IMR-90 (cell line): ENCODE measurements at regions not wholly inside any gene's neighbourhood (a gene's known extent, or its start where the extent isn't known, plus 50 kb on each side); places are given as distances from the start of the nearest gene placed in this dataset.

Source experiments
- ATAC-seq: fragments of 200-7000 bp; cut with Tn5 transposase; 2 replicates; pipeline ENCODE4 v1.9.1; 2020; ENCODE audit warnings: low read depth, mild to moderate bottlenecking, moderate library complexity
- BruUV-seq: library from RNA; stranded (reverse); fragments of 400-500 nt; replicated peaks from 2 replicates; lab custom pipeline; 2021; lab: Mats Ljungman, UMichigan
- CTCF ChIA-PET: fragments of 300-600 bp; formaldehyde crosslinking; extraction: SDS; loops from one replicate; lab custom pipeline; 2021; ENCODE audit warnings: antibody characterized with exemption; lab: Yijun Ruan, JAX
- POLR2A ChIA-PET: fragments of 300-600 bp; sonication (Branson Sonifier 250); formaldehyde crosslinking; loops from one replicate; lab custom pipeline; 2022; ENCODE audit warnings: antibody characterized with exemption; ENCODE audit not compliant: unreplicated experiment; lab: Charles Lee
- DNase-seq: peaks from one replicate; pipeline ENCODE4 v3.0.0; 2013
- H2AFZ ChIP-seq: replicated peaks from 2 replicates; pipeline ENCODE3; 2013; ENCODE audit warnings: low read length, mild to moderate bottlenecking; ENCODE audit not compliant: poor library complexity
- H2AK5ac ChIP-seq: 2 replicates; pipeline ENCODE4 v1.6.1; 2013; ENCODE audit warnings: low read depth, low read length, inconsistent platforms
- H2AK9ac ChIP-seq: replicated peaks from 2 replicates; pipeline ENCODE3; 2013; ENCODE audit warnings: mild to moderate bottlenecking, low read depth, low read length, moderate library complexity; ENCODE audit not compliant: poor library complexity
- H2BK120ac ChIP-seq: 2 replicates; pipeline ENCODE4 v1.6.1; 2013; ENCODE audit warnings: low read depth, low read length, inconsistent platforms
- H2BK15ac ChIP-seq: 3 replicates; pipeline ENCODE4 v1.6.1; 2013; ENCODE audit warnings: low read depth, low read length, inconsistent platforms
- H2BK20ac ChIP-seq: 2 replicates; pipeline ENCODE4 v1.6.1; 2013; ENCODE audit warnings: low read depth, mild to moderate bottlenecking, inconsistent platforms, low read length, moderate library complexity
- H2BK5ac ChIP-seq: 2 replicates; pipeline ENCODE4 v1.6.1; 2013; ENCODE audit warnings: mild to moderate bottlenecking, low read depth, low read length, inconsistent platforms; ENCODE audit not compliant: poor library complexity, severe bottlenecking
- H3K14ac ChIP-seq: replicated peaks from 2 replicates; pipeline ENCODE4 v1.6.1; 2013; ENCODE audit warnings: low read depth, low read length, inconsistent platforms
- H3K18ac ChIP-seq: 2 replicates; pipeline ENCODE4 v1.6.1; 2013; ENCODE audit warnings: low read depth, low read length, control low read depth
- H3K23ac ChIP-seq: 2 replicates; pipeline ENCODE4 v1.6.1; 2013; ENCODE audit warnings: low read depth, low read length, inconsistent platforms
- H3K27ac ChIP-seq: 2 replicates; pipeline ENCODE4 v1.5.1; 2013; ENCODE audit warnings: mild to moderate bottlenecking, control low read depth, low read length; ENCODE audit not compliant: insufficient read depth
- H3K27me3 ChIP-seq: 2 replicates; pipeline ENCODE4 v1.6.1; 2013; ENCODE audit warnings: low read length; ENCODE audit not compliant: control insufficient read depth, insufficient read depth
- H3K36me3 ChIP-seq: 2 replicates; pipeline ENCODE4 v1.6.1; 2013; ENCODE audit warnings: low read length, mixed read lengths; ENCODE audit not compliant: control insufficient read depth, insufficient read depth
- H3K4ac ChIP-seq: 2 replicates; pipeline ENCODE4 v1.6.1; 2013; ENCODE audit warnings: low read depth, low read length, inconsistent platforms
- H3K4me1 ChIP-seq: 2 replicates; pipeline ENCODE4 v1.6.1; 2013; ENCODE audit warnings: low read length, mixed read lengths; ENCODE audit not compliant: control insufficient read depth, insufficient read depth
- H3K4me2 ChIP-seq: 2 replicates; pipeline ENCODE4 v1.6.1; 2013; ENCODE audit warnings: low read depth, mild to moderate bottlenecking, control low read depth, low read length, moderate library complexity
- H3K4me3 ChIP-seq: 2 replicates; pipeline ENCODE4 v1.5.1; 2013; ENCODE audit warnings: low read depth, mild to moderate bottlenecking, control low read depth, low read length, moderate library complexity; ENCODE audit not compliant: insufficient read depth
- H3K56ac ChIP-seq: 2 replicates; pipeline ENCODE4 v1.6.1; 2013; ENCODE audit warnings: low read length, inconsistent platforms; ENCODE audit not compliant: insufficient read depth; ENCODE audit errors: extremely low read depth
- H3K79me1 ChIP-seq, 2 experiments: 2 replicates each; pipeline ENCODE4 v1.6.1; 2013; ENCODE audit warnings: low read length in 2 of 2, inconsistent platforms in 1 of 2, low read depth in 1 of 2
- H3K9ac ChIP-seq: 2 replicates; pipeline ENCODE4 v1.6.1; 2013; ENCODE audit warnings: low read depth, low read length, control low read depth
- H3K9me1 ChIP-seq: 2 replicates; pipeline ENCODE4 v1.6.1; 2013; ENCODE audit warnings: low read length, inconsistent platforms; ENCODE audit not compliant: insufficient read depth
- H3K9me3 ChIP-seq: 2 replicates; pipeline ENCODE4 v1.6.1; 2013; ENCODE audit warnings: low read length; ENCODE audit not compliant: control insufficient read depth, insufficient read depth
- H4K20me1 ChIP-seq: 2 replicates; pipeline ENCODE4 v1.6.1; 2013; ENCODE audit warnings: low read length, inconsistent platforms; ENCODE audit not compliant: insufficient read depth
- H4K5ac ChIP-seq: 2 replicates; pipeline ENCODE4 v1.6.1; 2013; ENCODE audit warnings: mild to moderate bottlenecking, low read depth, low read length, control low read depth
- H4K8ac ChIP-seq, 2 experiments: 2 replicates each; pipeline ENCODE4 v1.6.1; 2013; ENCODE audit warnings: low read depth in 2 of 2, low read length in 2 of 2, control low read depth in 1 of 2, inconsistent platforms in 1 of 2
- H4K91ac ChIP-seq: 2 replicates; pipeline ENCODE4 v1.6.1; 2013; ENCODE audit warnings: low read depth, low read length, inconsistent platforms; ENCODE audit not compliant: insufficient read depth
- BHLHE40 ChIP-seq: fragments of 150-350 bp; IDR thresholded peaks from 2 replicates; pipeline ENCODE4 v1.6.1; 2016; ENCODE audit warnings: mild to moderate bottlenecking, low read depth, low read length
- CEBPB ChIP-seq: IDR thresholded peaks from 2 replicates; pipeline ENCODE4 v1.6.1; 2012; ENCODE audit warnings: low read depth, low read length, improper control_type of control experiment
- CHD1 ChIP-seq: IDR thresholded peaks from 2 replicates; pipeline ENCODE4 v1.6.1; 2012; ENCODE audit warnings: low read depth, low read length, improper control_type of control experiment
- CTCF ChIP-seq: conservative IDR thresholded peaks from 2 replicates; pipeline ENCODE4 v1.5.1; 2012; ENCODE audit warnings: mild to moderate bottlenecking, low read depth, low read length, improper control_type of control experiment
- ELK1 ChIP-seq: fragments of 150-350 bp; IDR thresholded peaks from 2 replicates; pipeline ENCODE4 v1.6.1; 2016; ENCODE audit warnings: low read depth, mild to moderate bottlenecking, low read length, moderate library complexity, borderline replicate concordance
- FOS ChIP-seq: fragments of 150-350 bp; IDR thresholded peaks from 2 replicates; pipeline ENCODE4 v1.6.1; 2016; ENCODE audit warnings: low read depth, low read length
- MAFK ChIP-seq: IDR thresholded peaks from 2 replicates; pipeline ENCODE4 v1.6.1; 2012; ENCODE audit warnings: low read depth, low read length, improper control_type of control experiment
- MAZ ChIP-seq: IDR thresholded peaks from 2 replicates; pipeline ENCODE4 v1.6.1; 2012; ENCODE audit warnings: low read depth, mild to moderate bottlenecking, low read length, improper control_type of control experiment, moderate library complexity, borderline replicate concordance
- MXI1 ChIP-seq: IDR thresholded peaks from 2 replicates; pipeline ENCODE4 v1.6.1; 2012; ENCODE audit warnings: low read depth, mild to moderate bottlenecking, low read length, moderate library complexity, borderline replicate concordance
- NFE2L2 ChIP-seq: fragments of 150-350 bp; IDR thresholded peaks from 2 replicates; pipeline ENCODE4 v1.6.1; 2016; ENCODE audit warnings: low read depth, mild to moderate bottlenecking, low read length
- POLR2A ChIP-seq: IDR thresholded peaks from 2 replicates; pipeline ENCODE4 v1.6.1; 2012; ENCODE audit warnings: mild to moderate bottlenecking, low read depth, low read length
- RAD21 ChIP-seq: IDR thresholded peaks from 2 replicates; pipeline ENCODE4 v1.6.1; 2012; ENCODE audit warnings: low read length, improper control_type of control experiment
- RCOR1 ChIP-seq: IDR thresholded peaks from 2 replicates; pipeline ENCODE4 v1.6.1; 2012; ENCODE audit warnings: mild to moderate bottlenecking, low read length, improper control_type of control experiment; ENCODE audit not compliant: insufficient replicate concordance
- RFX5 ChIP-seq: IDR thresholded peaks from 2 replicates; pipeline ENCODE4 v1.8.0; 2012; ENCODE audit warnings: low read depth, mild to moderate bottlenecking, low read length, moderate library complexity
- SMC3 ChIP-seq: fragments of 150-350 bp; IDR thresholded peaks from 2 replicates; pipeline ENCODE4 v1.6.1; 2016; ENCODE audit warnings: low read depth, mild to moderate bottlenecking, antibody characterized with exemption, low read length, moderate library complexity
- USF2 ChIP-seq: fragments of 150-350 bp; IDR thresholded peaks from 2 replicates; pipeline ENCODE4 v1.6.1; 2017; ENCODE audit warnings: mild to moderate bottlenecking, antibody characterized with exemption, low read length, low read depth
- WGBS, 2 experiments: methylation state at CpG; one replicate each; pipeline versions ENCODE4 v1.1.5 to v1.1.7; 2013; ENCODE audit warnings: missing lambda C conversion rate in 2 of 2; ENCODE audit not compliant: insufficient read length in 1 of 2; ENCODE audit errors: extremely low coverage in 2 of 2; 5-methylcytosine and 5-hydroxymethylcytosine counted together
- dilution Hi-C: fragments of 300-500 bp; cut with HindIII; formaldehyde crosslinking; loops from one replicate; pipeline ENCODE4 v1.14.3; 2018; ENCODE audit warnings: low sequenced_read_pairs; ENCODE audit not compliant: unreplicated experiment
- in situ Hi-C: fragments of 300-500 bp; cut with MboI; formaldehyde crosslinking; loops from 3 replicates; pipeline ENCODE4 v1.14.3; 2019; ENCODE audit warnings: low sequenced_read_pairs, inconsistent platforms, mixed read lengths
- intact Hi-C: fragments of 100-400 bp; cut with micrococcal nuclease; formaldehyde crosslinking; loops from 2 replicates; pipeline ENCODE4 v1.10.0; 2022

GRCh38 chr3:76986876-76987474, 52.9 kb upstream of the ROBO2 start:
- no peak overlapping the region for H3K27ac ChIP-seq
- DNase-seq (no peak), ATAC-seq (no peak)
- no peak overlapping the region for H2AK5ac ChIP-seq
- no peak overlapping the region for H4K5ac ChIP-seq
- H3K27me3 ChIP-seq: no peaks in the 10 kb centered on the region
- H3K79me1 ChIP-seq: no peaks in the 10 kb centered on the region
- no CpG with 5 or more reads among the region's 11 CpGs for WGBS, 2 experiments
- H2BK5ac ChIP-seq: no peak overlapping the region
- H3K23ac ChIP-seq: no peak overlapping the region
- no peaks in the 10 kb centered on the region for H3K4me1 ChIP-seq
- H2AK9ac ChIP-seq: no peak overlapping the region
- H3K9me1 ChIP-seq: no peaks in the 10 kb centered on the region
- POLR2A ChIA-PET: no interaction called here
- BruUV-seq: no TSS peak
- H3K36me3 ChIP-seq: no peaks in the 10 kb centered on the region
- H2BK20ac ChIP-seq: no peak overlapping the region
- no peak overlapping the region for H3K56ac ChIP-seq
- TF ChIP-seq MXI1 (no peak), CTCF (no peak), POLR2A (no peak), CEBPB (no peak), SMC3 (no peak), MAFK (no peak), USF2 (no peak), RCOR1 (no peak), NFE2L2 (no peak), ELK1 (no peak), MAZ (no peak), FOS (no peak), RAD21 (no peak), RFX5 (no peak), BHLHE40 (no peak), CHD1 (no peak)
- dilution Hi-C loops: no loop called here
- intact Hi-C loops: no loop called here
- no peak overlapping the region for H3K9ac ChIP-seq
- H2AFZ ChIP-seq: no peak overlapping the region
- no peaks in the 10 kb centered on the region for H4K20me1 ChIP-seq
- no peak overlapping the region for H3K14ac ChIP-seq
- no peak overlapping the region for H2BK120ac ChIP-seq
- H3K18ac ChIP-seq: no peak overlapping the region
- no peak overlapping the region for H4K91ac ChIP-seq
- no peak overlapping the region for H3K4me3 ChIP-seq
- H3K4ac ChIP-seq: no peak overlapping the region
- in situ Hi-C loops: no loop called here
- no peaks in the 10 kb centered on the region for H3K9me3 ChIP-seq
- no peak overlapping the region for H2BK15ac ChIP-seq
- CTCF ChIA-PET: interaction anchor here (1.1 kb wide), 1 partner anchor 14 kb away, joined by 3 read pairs; no protein-coding TSS in a partner anchor
- no peak overlapping the region for H3K4me2 ChIP-seq
- no peak overlapping the region for H4K8ac ChIP-seq
